GM18909 (cell line): ENCODE measurements at regions not wholly inside any gene's neighbourhood (a gene's known extent, or its start where the extent isn't known, plus 50 kb on each side); places are given as distances from the start of the nearest gene placed in this dataset.
"Not testable (repeated sequence)": the region's sequence is repeated elsewhere in the genome, so short reads cannot be mapped to it uniquely, and the experiment has no call there.

Experiments used
- ATAC-seq: cut with Tn5 transposase; IDR thresholded peaks from one replicate; pipeline ENCODE4 v1.9.1; 2021; ENCODE audit warnings: mild to moderate bottlenecking; ENCODE audit not compliant: unreplicated experiment, poor library complexity

DNA sequence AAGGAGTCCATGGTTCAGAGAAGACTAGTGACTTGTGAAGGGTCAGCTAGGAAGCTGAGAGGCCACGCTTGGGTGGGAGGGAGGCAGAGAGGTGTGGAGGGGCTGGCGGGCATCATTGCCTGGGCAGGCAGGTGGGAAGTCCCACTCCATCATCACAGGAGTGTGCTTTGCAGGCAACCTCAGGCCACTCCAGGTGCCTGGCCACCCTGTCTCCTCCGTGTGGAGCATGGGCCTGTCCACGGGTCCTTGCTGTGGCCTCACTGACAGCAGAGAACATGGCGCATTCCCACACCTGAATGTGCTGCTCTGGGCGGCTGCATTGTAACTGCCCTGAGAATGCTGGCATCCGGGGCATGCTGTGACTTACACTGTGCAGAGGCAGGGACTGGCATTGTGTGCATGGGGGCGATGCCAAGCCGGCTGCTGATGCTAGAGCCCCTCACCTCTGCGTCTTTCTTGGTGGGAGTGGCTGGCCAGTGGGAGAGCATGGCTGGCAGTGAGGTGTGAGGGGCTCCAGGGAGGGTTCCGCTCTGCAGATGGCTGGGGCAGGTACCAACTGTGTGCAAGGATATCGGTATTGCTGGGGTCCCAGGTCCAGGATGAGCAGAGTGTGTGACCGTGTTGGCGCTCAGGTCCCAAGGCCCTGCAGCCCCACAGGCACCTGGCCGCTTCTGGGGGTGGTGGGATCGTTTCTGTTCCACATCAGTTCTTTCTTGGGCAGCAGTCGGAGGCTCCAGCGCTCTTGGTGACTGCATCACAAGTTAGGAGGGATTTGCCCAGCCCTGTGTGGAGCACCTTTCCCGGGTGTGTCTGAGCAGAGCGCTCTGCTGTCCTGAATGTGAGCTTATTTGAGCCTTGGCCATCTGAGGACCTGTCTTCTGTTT, 94.8 kb downstream of the NPIPB11 start:
- ATAC-seq: no peak

DNA sequence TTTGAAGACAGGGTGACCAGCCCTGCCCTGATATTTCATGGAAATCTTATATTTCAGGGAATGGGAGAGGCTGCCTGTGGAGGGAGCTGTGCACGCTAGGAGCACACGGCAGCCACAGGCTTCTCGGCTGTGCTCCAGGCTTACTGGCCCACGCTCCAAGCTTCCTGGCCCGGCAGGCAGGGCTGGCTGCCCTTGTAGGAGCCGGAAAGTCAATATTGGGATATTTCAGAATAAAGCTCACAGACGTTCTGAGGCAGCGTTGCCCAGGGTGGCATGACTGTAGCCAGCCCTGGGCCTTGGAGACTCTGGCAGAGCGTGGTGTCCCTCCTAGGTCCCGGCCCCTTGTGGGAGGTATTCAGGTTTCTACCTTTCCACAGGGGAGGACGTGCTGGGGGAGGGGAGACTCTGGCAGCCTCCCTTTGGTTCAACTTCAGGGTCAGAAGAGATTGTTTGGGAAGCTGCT, 95.6 kb downstream of the NPIPB11 start:
- no peak for ATAC-seq

DNA sequence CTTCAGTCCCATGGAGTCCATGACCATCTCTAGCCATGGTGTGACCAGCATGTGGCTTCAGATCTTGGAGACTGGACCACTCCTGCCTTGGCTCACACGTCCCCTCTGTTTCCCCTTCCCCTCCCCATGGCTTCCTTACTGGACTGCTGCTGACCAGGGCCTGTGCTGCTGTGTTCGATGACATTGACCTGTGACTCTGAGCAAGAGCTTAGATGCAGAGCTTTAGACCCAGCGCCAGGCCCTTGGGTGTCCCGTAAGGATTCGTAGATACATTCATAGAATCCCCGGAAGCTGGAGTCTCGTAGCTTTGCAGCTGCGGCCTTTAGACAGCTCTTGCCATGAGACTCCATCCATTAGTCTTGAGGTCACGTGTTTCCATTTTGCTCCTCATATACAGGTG, 96.3 kb downstream of the NPIPB11 start:
- not testable (repeated sequence) for ATAC-seq

DNA sequence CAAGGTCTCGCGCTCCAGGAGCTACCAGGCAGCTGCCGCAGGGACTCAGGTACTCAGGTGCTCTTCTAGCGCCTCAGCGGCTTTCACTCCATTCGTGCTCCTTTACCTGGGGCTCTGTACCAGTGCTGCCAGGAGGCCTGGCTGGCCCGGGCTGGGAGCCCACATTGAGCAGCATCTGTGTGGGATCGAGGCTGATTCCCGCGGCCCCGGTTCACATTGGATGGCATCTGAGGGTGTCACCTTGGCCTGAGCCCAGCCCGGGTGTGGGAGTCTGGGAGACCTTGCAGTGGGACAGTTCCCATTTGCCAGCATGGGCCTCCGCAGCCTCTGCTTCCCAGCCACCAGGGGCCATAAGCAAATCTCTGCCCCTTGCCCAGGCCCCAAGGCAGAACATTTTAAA, 96.9 kb downstream of the NPIPB11 start:
- ATAC-seq: not testable (repeated sequence)

DNA sequence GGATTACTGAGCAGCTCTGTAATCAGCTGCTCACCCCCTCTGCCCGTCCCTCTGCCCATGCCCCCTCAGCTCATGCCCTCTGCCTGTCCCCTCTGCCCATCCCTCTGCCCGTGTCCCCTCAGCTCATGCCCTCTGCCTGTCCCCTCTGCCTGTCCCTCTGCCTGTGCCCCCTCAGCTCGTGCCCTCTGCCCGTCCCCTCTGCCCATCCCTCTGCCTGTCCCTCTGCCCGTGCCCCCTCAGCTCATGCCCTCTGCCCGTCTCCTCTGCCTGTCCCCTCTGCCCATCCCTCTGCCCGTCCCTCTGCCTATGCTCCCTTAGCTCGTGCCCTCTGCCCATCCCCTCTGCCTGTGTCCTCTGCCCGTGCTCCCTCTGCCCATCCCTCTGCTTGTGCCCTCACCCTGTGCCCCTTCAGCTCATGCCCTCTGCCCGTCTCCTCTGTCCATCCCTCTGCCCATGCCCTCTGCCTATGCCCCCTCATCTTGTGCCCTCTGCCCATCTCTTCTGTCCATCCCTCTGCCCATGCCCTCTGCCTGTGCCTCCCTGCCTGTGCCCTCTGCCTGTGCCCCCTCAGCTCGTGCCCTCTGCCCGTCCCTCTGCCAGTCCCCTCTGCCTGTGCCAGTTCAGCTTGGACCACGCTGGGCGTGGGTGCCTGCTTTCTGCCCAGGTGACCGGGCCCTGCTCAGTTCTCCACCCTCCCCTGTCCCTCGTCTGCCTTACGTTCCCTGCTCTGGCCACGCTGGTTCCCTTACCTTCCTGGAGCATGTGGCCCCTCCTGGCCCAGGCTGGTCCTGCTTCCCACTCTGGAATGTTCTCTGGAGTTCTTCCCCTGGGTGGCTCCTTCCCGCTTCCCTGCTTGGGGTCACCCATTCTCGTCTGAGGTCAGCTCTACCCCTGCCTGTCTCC, 97.6 kb downstream of the NPIPB11 start:
- ATAC-seq: no peak

DNA sequence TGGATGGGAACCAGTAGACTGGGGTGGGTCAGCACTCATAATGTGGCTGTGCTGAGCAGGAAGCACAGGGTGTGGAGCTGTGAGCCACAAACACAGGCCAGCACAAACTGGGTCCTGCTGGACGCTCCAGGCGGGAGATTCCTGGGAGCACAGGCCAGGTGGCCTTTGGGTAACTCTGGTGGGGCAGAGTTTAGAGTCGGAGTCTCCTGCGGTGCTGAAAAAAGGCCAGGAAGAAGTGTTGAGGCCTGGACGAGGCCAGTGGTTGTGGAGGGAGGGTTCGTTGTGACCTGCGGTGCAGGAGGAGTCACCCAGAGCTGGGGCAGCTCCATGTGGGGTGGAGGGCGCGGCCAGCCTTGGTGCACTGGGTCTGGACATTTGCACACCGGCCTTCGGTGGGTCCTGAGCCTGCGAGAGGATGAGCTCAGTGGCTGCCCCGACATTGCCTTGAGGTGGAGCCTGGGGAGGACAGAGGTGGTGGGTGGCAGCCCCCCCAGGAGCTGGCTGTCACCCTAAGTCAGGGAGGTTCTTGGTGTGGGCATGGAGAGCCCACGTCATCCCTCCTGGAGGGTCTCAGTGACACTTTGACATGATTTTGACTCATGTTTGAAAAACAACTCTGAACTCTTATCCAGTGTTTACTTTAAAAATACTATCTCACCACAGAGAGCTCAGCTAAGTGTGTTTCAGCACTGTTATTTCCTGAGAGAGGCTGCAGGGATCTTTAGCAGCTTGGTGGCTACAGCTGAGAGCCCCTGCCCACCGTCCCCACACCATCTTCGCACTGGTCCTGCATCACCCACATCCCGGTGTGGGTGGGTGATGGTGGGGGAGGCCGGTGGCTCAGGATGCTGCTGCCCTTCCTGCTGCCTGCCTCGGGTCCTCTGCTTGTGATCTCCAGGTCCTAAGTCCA, 98.7 kb downstream of the NPIPB11 start:
- no peak for ATAC-seq

DNA sequence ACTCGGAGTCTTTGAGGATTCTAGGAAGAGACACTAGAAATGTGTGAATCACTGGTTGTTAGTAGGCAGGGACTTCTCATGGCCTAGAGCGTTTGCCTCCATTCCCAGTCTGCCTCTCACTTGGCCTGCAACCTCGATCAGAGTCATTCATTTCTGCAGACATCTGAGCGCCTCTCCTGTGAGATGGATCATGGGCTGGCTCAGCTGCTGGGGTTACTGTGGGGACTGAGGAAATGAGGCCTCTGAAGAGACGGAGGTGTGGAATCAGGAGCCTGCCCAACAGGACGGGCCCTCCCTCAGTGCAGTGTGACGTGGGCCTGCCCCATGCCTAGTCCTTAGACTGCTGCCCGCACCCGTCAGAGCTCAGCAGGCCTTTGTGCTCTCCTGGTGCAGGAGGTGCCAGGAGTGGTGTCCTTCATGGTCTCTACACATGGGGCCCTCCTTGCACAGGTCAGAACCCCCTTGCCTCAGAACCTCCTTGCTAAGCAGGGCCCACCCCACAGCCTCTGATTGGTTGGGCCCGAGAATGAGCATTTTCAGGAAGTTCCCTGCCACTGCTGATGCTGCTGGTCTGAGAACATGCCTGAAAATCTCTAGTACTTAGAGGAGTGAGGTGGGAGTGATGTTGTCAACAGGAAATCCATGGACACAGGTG, 99.4 kb downstream of the NPIPB11 start:
- ATAC-seq: no peak

DNA sequence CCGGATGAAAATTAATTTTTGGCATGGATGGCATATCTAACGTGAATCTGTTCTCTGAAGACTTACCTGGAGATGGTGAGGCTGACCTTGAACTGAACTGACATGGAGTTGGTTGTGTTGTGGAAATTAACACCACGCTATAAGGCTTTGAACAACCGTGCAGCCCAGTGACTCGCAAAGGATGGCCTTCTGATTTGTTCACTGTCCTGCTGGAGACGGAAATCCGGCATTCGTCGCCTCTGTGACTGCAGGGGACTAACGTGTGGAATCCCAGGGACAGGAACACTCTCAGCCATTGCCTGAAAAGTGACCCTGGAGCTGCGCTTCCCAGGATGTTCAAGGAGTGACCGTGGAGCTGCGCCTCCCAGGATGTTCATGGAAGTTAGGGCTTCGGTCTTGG, 100.3 kb downstream of the NPIPB11 start:
- ATAC-seq: no peak

DNA sequence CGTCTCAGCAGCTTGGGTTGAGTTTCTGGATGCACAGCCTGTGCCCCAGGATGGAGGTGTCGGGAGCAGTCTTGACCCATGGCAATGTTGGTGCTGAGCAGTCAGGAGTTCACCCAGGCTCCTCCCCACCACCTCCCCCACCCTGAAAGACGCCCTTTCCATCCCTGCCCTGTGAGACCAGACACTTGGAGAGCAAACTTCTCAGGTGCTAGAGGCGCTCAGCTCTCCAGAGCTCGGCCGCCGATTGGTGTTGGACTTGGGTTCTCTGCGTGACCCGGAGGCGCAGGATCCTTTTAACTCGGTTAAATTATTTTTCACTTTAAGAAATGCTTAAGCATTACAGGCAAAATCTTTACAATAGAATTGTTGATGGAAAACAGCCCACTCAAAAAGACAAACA, 101.5 kb downstream of the NPIPB11 start:
- not testable (repeated sequence) for ATAC-seq

DNA sequence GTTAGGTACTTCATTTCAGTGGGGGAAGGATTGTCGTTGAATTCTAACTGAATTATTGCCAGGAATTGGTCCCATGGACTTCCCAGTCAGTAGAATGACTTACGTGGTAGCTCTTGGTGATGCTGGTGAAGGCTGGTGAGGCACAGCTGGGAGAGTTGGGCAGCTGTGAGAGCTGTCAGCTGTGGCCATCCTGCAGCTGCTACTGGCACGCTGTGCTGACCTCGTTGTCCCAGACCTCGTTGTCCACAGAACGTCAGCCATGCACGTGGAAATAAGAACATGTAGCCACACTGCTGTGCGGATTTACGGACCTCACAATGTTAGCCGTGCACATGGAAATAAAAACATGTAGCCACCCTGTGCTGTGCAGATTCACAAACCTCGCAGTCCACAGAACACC, 102.3 kb downstream of the NPIPB11 start:
- ATAC-seq: no peak

DNA sequence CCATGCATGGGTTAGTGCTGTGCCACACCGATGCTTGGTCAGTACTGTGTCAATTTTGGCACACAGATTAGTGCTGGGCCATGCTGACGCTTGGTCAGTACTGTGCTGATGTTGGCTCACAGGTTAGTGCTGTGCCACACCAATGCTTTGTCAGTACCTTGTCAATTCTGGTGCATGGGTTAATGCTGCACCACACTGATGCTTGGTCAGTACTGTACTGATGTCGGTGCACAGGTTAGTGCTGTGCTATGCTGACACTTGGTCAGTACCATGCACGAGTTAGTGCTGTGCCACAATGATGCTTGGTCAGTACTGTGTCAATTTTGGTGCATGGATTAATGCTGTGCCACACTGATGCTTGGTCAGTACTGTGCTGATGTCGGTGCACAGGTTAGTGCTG, 103.0 kb downstream of the NPIPB11 start:
- no peak for ATAC-seq

DNA sequence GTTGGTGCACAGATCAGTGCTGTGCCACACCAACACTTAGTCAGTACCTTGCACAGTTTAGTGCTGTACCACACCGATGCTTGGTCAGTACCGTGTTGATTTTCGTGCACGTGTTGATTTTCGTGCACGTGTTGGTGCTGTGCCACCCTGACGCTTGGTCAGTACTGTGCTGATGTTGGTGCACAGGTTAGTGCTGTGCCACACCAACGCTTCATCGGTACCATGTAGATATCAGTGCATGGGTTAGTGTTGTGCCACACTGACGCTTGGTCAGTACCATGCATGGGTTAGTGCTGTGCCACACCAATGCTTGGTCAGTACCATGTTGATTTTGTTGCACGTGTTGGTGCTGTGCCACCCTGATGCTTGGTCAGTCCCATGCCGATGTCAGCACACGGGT, 103.5 kb downstream of the NPIPB11 start:
- ATAC-seq: no peak

DNA sequence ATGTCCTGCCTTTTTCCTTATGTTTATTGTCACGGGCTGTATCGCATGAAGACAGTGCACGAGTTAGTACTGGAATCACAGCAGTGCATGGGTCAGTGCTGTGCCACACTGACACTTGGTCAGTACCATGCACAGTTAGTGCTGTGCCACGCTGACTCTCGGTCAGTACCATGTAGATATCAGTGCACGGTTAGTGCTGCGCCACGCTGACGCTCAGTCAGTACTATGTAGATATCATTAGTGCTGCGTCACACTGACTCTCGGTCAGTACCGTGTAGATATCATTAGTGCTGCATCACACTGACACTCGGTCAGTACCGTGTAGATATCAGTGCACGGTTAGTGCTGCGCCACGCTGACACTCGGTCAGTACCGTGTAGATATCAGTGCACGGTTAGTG, 104.1 kb downstream of the NPIPB11 start:
- not testable (repeated sequence) for ATAC-seq

DNA sequence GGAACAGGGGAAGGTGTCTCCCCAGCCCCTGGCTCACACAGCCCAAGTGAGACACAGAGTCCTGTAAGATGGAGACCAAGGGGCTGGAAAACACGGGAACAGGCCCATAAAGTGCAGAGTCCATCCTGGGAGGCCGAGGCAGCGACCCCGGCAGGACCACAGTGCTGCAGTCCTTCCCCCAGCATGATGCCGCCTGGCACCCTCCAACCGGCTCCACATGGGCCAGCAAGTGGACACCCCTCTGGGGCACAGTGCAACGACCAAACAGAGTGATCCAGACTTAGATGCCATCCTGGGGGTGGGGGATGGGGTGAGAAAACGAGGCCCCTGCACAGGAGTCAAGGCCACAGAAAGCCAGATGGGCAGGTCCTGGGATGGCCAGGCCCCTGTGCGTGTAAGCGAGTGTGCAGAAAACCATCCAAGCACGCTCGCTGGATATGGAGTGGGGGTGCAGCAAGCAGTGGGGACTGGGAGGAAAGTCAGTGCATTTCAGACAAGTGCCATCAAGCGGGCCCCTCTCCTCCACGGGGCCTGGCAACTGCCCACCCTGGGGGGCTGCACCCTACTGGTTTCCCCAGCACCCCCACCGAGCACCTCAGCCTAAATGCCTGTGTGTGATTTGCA, 104.7 kb downstream of the NPIPB11 start:
- ATAC-seq: not testable (repeated sequence)

DNA sequence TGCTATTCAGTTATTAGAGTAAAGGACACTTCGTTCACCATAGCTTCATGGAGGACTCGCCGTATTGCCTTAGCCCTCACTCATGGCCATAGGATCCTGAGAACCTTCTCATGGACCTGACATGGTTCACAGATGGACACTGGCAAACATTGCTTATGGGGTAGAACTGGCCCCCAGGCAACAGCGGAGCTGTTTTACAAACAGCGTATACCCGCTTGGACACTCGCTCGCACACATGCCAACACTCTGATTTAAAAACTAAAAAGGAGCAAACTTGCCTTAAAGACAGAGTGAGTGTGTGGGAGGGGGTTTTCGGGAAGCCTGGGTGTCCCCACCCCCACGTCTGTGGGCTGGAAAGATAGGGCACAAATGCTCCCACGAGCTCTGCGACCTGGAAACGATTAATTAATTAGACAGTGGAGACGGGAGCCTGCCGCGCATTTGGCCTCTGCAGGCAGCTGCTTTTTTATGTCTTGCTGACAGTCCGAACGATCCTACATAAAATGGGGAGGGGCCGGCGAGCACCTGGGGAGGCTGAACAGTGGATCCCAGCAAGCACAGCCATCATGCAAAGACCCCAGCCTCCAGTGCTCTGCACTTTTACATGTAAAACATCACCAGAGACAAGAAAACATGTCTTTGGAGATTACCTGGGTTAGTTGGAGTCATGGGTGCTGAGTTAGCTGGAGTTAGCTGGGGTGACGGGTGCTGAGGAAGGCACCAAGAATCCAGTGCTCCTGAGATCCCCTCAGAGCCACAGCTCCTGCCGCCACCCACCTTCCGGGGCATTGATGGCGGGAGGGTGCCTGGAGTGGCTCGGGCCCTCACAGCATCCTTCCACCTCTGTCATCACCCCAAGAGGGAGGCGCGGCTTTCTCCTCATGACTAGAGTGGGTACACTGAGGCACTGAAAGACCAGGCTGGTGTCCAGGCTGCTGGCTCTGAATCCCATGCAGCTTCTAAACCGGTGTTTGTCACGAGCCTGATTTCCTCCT, 105.7 kb downstream of the NPIPB11 start:
- ATAC-seq: not testable (repeated sequence)

DNA sequence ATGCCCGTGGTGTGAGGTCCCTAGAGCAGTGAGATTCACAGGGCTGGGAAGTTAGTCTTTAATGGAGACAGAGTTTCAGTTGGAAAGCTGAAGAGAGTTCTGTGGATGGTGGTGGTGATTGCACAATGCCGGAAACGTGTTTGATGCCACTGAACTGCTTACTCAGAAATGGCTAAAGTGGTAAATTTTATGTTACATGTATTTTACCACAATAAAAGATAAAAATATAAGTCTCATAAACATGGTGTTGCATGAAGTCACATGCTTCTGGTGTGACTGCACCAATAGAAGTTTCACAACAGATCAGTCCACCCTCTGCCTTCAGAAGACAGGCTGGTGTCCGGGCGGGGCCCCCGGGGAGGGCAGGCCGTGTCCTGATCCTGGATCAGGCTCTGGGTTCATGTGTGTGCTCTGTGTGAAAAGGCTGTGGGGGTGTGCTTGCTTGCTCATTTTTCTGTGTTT, 106.5 kb downstream of the NPIPB11 start:
- not testable (repeated sequence) for ATAC-seq

DNA sequence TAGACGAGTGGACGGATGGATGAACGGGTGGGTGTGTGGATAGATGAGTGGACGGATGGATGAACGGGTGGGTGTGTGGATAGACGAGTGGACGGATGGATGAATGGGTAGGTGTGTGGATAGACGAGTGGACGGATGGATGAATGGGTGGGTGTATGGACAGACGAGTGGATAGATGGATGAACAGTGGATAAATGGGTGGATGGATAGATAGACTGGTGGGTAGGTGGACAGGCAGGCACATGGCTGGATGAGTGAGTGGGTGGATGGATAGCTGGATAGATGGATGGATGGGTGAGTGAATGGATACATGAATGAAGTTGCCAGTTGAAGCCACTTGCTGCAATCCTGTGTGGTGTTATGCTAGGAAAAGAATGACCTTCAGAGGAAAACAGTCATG, 107.5 kb downstream of the NPIPB11 start:
- ATAC-seq: not testable (repeated sequence)

DNA sequence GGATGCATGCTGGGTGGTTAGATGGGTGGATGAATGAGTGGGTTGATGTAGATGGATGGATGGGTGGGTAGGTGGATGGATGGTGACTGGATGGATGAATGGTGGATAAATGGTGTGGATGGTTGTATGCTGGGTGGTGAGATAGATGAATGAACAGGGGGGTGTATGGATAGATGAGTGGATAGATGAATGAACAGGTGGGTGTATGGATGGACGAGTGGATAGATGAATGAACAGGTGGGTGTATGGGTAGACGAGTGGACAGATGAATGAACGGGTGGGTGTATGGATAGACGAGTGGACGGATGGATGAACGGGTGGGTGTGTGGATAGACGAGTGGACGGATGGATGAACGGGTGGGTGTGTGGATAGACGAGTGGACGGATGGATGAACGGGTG, 108.2 kb downstream of the NPIPB11 start:
- ATAC-seq: not testable (repeated sequence)
